ENCODE measurements at regions not wholly inside any gene's neighbourhood (a gene's known extent, or its start where the extent isn't known, plus 50 kb on each side); places are given as distances from the start of the nearest gene placed in this dataset.

GRCh38 chr6:23659125-23659524 is 466.9 kb upstream of the NRSN1 start (continued):
- no peak for TF ChIP-seq SP140L (CRISPR knock-in tag; IDR thresholded peaks at IDR 0.05; ENCODE audit: borderline replicate concordance)
- TF ChIP-seq SATB2 (CRISPR knock-in tag; IDR thresholded peaks at IDR 0.05) = no peak
- TF ChIP-seq MIXL1 (CRISPR knock-in tag; IDR thresholded peaks at IDR 0.05) = no peak
- TF ChIP-seq, protein P1, sequence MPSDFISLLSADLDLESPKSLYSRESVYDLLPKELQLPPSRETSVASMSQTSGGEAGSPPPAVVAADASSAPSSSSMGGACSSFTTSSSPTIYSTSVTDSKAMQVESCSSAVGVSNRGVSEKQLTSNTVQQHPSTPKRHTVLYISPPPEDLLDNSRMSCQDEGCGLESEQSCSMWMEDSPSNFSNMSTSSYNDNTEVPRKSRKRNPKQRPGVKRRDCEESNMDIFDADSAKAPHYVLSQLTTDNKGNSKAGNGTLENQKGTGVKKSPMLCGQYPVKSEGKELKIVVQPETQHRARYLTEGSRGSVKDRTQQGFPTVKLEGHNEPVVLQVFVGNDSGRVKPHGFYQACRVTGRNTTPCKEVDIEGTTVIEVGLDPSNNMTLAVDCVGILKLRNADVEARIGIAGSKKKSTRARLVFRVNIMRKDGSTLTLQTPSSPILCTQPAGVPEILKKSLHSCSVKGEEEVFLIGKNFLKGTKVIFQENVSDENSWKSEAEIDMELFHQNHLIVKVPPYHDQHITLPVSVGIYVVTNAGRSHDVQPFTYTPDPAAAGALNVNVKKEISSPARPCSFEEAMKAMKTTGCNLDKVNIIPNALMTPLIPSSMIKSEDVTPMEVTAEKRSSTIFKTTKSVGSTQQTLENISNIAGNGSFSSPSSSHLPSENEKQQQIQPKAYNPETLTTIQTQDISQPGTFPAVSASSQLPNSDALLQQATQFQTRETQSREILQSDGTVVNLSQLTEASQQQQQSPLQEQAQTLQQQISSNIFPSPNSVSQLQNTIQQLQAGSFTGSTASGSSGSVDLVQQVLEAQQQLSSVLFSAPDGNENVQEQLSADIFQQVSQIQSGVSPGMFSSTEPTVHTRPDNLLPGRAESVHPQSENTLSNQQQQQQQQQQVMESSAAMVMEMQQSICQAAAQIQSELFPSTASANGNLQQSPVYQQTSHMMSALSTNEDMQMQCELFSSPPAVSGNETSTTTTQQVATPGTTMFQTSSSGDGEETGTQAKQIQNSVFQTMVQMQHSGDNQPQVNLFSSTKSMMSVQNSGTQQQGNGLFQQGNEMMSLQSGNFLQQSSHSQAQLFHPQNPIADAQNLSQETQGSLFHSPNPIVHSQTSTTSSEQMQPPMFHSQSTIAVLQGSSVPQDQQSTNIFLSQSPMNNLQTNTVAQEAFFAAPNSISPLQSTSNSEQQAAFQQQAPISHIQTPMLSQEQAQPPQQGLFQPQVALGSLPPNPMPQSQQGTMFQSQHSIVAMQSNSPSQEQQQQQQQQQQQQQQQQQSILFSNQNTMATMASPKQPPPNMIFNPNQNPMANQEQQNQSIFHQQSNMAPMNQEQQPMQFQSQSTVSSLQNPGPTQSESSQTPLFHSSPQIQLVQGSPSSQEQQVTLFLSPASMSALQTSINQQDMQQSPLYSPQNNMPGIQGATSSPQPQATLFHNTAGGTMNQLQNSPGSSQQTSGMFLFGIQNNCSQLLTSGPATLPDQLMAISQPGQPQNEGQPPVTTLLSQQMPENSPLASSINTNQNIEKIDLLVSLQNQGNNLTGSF (CRISPR knock-in tag; IDR thresholded peaks at IDR 0.05) = no peak
- TF ChIP-seq GFI1 (CRISPR knock-in tag; IDR thresholded peaks at IDR 0.05; ENCODE audit: borderline replicate concordance) = no peak
- TF ChIP-seq, protein P2, sequence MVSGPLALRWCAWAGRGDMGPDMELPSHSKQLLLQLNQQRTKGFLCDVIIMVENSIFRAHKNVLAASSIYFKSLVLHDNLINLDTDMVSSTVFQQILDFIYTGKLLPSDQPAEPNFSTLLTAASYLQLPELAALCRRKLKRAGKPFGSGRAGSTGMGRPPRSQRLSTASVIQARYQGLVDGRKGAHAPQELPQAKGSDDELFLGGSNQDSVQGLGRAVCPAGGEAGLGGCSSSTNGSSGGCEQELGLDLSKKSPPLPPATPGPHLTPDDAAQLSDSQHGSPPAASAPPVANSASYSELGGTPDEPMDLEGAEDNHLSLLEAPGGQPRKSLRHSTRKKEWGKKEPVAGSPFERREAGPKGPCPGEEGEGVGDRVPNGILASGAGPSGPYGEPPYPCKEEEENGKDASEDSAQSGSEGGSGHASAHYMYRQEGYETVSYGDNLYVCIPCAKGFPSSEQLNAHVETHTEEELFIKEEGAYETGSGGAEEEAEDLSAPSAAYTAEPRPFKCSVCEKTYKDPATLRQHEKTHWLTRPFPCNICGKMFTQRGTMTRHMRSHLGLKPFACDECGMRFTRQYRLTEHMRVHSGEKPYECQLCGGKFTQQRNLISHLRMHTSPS (CRISPR knock-in tag; IDR thresholded peaks at IDR 0.05; ENCODE audit: low read depth) = no peak
- no peak for TF ChIP-seq ZNF24 (IDR thresholded peaks at IDR 0.05)
- TF ChIP-seq ARNT2 (CRISPR knock-in tag; IDR thresholded peaks at IDR 0.05; ENCODE audit: low read depth) = no peak
- TF ChIP-seq ZNF512B (CRISPR knock-in tag; IDR thresholded peaks at IDR 0.05; ENCODE audit: borderline replicate concordance) = no peak
- TF ChIP-seq ZNF639 (CRISPR knock-in tag; conservative IDR thresholded peaks at IDR 0.05) = no peak

Data from HepG2 (cell line).